B cell (primary cell): ENCODE measurements at regions not wholly inside any gene's neighbourhood (a gene's known extent, or its start where the extent isn't known, plus 50 kb on each side); places are given as distances from the start of the nearest gene placed in this dataset.

Experiments used
- ATAC-seq: fragments of 200-7000 bp; cut with Tn5 transposase; one replicate; pipeline ENCODE4 v1.10.0; 2021; ENCODE audit warnings: low read depth, mild to moderate bottlenecking, moderate number of reproducible peaks, moderate library complexity
- CTCF ChIA-PET: fragments of 350-600 bp; sonication (Branson Sonifier 250); formaldehyde crosslinking; loops from one replicate; lab custom pipeline; 2021; ENCODE audit warnings: antibody characterized with exemption, inconsistent platforms; lab: Charles Lee
- POLR2A ChIA-PET: fragments of 350-600 bp; sonication (Branson Sonifier 250); formaldehyde crosslinking; loops from one replicate; lab custom pipeline; 2021; ENCODE audit warnings: antibody characterized with exemption; lab: Charles Lee
- DNase-seq: peaks from one replicate; pipeline ENCODE4 v3.0.0; 2013
- H2AFZ ChIP-seq: 2 replicates; pipeline ENCODE4 v1.6.1; 2012; ENCODE audit warnings: mild to moderate bottlenecking, low read depth, low read length; ENCODE audit not compliant: insufficient read depth, poor library complexity, severe bottlenecking
- H3K27ac ChIP-seq, 2 donors: 1 replicate in 1 of 2; 2 replicates in 1 of 2; pipeline ENCODE4 v1.5.1; 2012 to 2013; ENCODE audit warnings: low read length in 2 of 2, mild to moderate bottlenecking in 2 of 2, moderate library complexity in 1 of 2
- H3K27me3 ChIP-seq, 4 experiments: fragments of 200-600 bp in 1 of 4; sonication (generic) in 1 of 4; replicated peaks in 1 of 4; 1 replicate in 2 of 4; 2 replicates in 2 of 4; pipeline versions ENCODE4 v1.6.1 to v1.7.0; 2013 to 2016; ENCODE audit warnings: low read length in 3 of 4, mild to moderate bottlenecking in 2 of 4, mixed read lengths in 1 of 4, moderate library complexity in 1 of 4; ENCODE audit not compliant: insufficient read depth in 4 of 4, control insufficient read depth in 3 of 4; ENCODE audit errors: control extremely low read depth in 1 of 4
- H3K36me3 ChIP-seq, 2 experiments: replicated peaks in 1 of 2; 1 replicate in 1 of 2; 2 replicates in 1 of 2; pipeline versions ENCODE4 v1.6.1 to v1.7.1; 2013; ENCODE audit warnings: low read length in 1 of 2; ENCODE audit not compliant: insufficient read depth in 2 of 2, control insufficient read depth in 1 of 2; ENCODE audit errors: control extremely low read depth in 1 of 2, extremely low read depth in 1 of 2
- H3K4me1 ChIP-seq, 2 donors: fragments of 200-600 bp in 1 of 2; sonication (generic) in 1 of 2; 1 replicate in 1 of 2; 2 replicates in 1 of 2; pipeline versions ENCODE4 v1.5.1 to v1.6.1; 2013 to 2017; ENCODE audit warnings: low read length in 2 of 2; ENCODE audit not compliant: control insufficient read depth in 2 of 2, insufficient read depth in 2 of 2
- H3K4me2 ChIP-seq: replicated peaks from 2 replicates; pipeline ENCODE3; 2012; ENCODE audit warnings: mild to moderate bottlenecking, low read depth, low read length; ENCODE audit not compliant: poor library complexity, severe bottlenecking
- H3K4me3 ChIP-seq, 5 experiments: fragments of 200-600 bp in 1 of 5; sonication (generic) in 1 of 5; 1 replicate in 3 of 5; 2 replicates in 2 of 5; pipeline versions ENCODE4 v1.5.1 to v1.7.0; 2011 to 2016; ENCODE audit warnings: low read length in 4 of 5, mild to moderate bottlenecking in 4 of 5, low read depth in 2 of 5, control low read depth in 1 of 5, moderate library complexity in 1 of 5; ENCODE audit not compliant: insufficient read depth in 1 of 5; ENCODE audit errors: control extremely low read depth in 1 of 5, extremely low read depth in 1 of 5
- H3K79me2 ChIP-seq: fragments of 200-600 bp; sonication (generic); one replicate; pipeline ENCODE4 v1.6.0; 2016; ENCODE audit warnings: low read length; ENCODE audit not compliant: control insufficient read depth, insufficient read depth
- H3K9ac ChIP-seq: fragments of 200-600 bp; sonication (generic); 2 replicates; pipeline ENCODE4 v1.6.1; 2017; ENCODE audit warnings: mild to moderate bottlenecking, low read length, moderate library complexity
- H3K9me3 ChIP-seq, 3 donors: one replicate each; pipeline versions ENCODE4 v1.6.1 to v1.7.1; 2013; ENCODE audit warnings: low read length in 2 of 3; ENCODE audit not compliant: control insufficient read depth in 2 of 3, insufficient read depth in 1 of 3; ENCODE audit errors: control extremely low read depth in 1 of 3
- H4K20me1 ChIP-seq: 2 replicates; pipeline ENCODE4 v1.6.0; 2012; ENCODE audit warnings: mild to moderate bottlenecking, low read length; ENCODE audit not compliant: insufficient read depth, control insufficient read depth, poor library complexity, severe bottlenecking
- H3K27ac Mint-ChIP-seq: one replicate; pipeline ENCODE4 v1.8.0; 2021; ENCODE audit warnings: mixed read lengths
- H3K27me3 Mint-ChIP-seq: one replicate; pipeline ENCODE4 v1.8.0; 2021; ENCODE audit warnings: mixed read lengths
- H3K4me1 Mint-ChIP-seq: one replicate; pipeline ENCODE4 v1.8.0; 2021; ENCODE audit warnings: mixed read lengths
- H3K4me3 Mint-ChIP-seq: one replicate; pipeline ENCODE4 v1.8.0; 2021; ENCODE audit warnings: mixed read lengths
- H3K9me3 Mint-ChIP-seq: one replicate; pipeline ENCODE4 v1.8.0; 2022; ENCODE audit warnings: mixed read lengths; ENCODE audit not compliant: insufficient read depth
- CTCF ChIP-seq: fragments of 200-600 bp; IDR thresholded peaks from one replicate; pipeline ENCODE4 v1.8.0; 2022; ENCODE audit warnings: antibody characterized with exemption, mild to moderate bottlenecking
- EZH2 ChIP-seq: IDR thresholded peaks from 2 replicates; pipeline ENCODE4 v1.6.1; 2012; ENCODE audit warnings: borderline replicate concordance, low read depth, mild to moderate bottlenecking, moderate library complexity, low read length; ENCODE audit not compliant: insufficient read depth, poor library complexity, severe bottlenecking
- WGBS: methylation state at CpG from one replicate; pipeline ENCODE4 v1.1.5; 2013; ENCODE audit warnings: missing lambda C conversion rate; ENCODE audit not compliant: insufficient coverage; 5-methylcytosine and 5-hydroxymethylcytosine counted together
- intact Hi-C: fragments of 100-400 bp; cut with micrococcal nuclease; formaldehyde crosslinking; loops from one replicate; pipeline ENCODE4 v1.10.0; 2022

- Mint-ChIP-seq H3K4me3 (no peak overlapping the region), H3K27me3 (peaks cover 1% of the 10 kb centered on the region), H3K9me3 (no peaks in the 10 kb centered on the region), H3K27ac (no peak overlapping the region), H3K4me1 (no peaks in the 10 kb centered on the region)
- H3K9me3 ChIP-seq = no peaks in the 10 kb centered on the region
- ATAC-seq (no peak), DNase-seq (no peak)
- H3K27ac ChIP-seq = no peak overlapping the region
- no CpG with 5 or more reads among the region's 2 CpGs for WGBS
- intact Hi-C loops = no loop called here
- no peak overlapping the region for H3K9ac ChIP-seq
- H3K27me3 ChIP-seq = no peaks in the 10 kb centered on the region
- ChIA-PET CTCF (no interaction called here), POLR2A (no interaction called here)
- H3K4me1 ChIP-seq = no peaks in the 10 kb centered on the region
- H3K79me2 ChIP-seq = no peaks in the 10 kb centered on the region
- H4K20me1 ChIP-seq = no peaks in the 10 kb centered on the region
- TF ChIP-seq CTCF (no peak), EZH2 (no peak)
- H3K36me3 ChIP-seq = no peaks in the 10 kb centered on the region
- no peak overlapping the region for H3K4me2 ChIP-seq
- H2AFZ ChIP-seq = no peak overlapping the region
- no peak overlapping the region for H3K4me3 ChIP-seq
These were observed 139.1 kb upstream of the ZNF366 start for GRCh38 chr5:72646246-72646866.

GRCh38 chr5:72645064-72645846 is 138.0 kb upstream of the ZNF366 start:
- WGBS = no CpG with 5 or more reads among the region's 6 CpGs
- POLR2A ChIA-PET = no interaction called here

More at GRCh38 chr5:72645064-72645846, 138.0 kb upstream of the ZNF366 start:
- no peaks in the 10 kb centered on the region for H3K9me3 Mint-ChIP-seq
- intact Hi-C loops = no loop called here
- H3K27ac Mint-ChIP-seq = no peak overlapping the region
- DNase-seq (no peak), ATAC-seq (no peak)
- no peaks in the 10 kb centered on the region for H3K27me3 Mint-ChIP-seq
- H3K4me3 Mint-ChIP-seq = no peak overlapping the region
- Histone ChIP-seq H3K9me3 (no peaks in the 10 kb centered on the region), H3K79me2 (no peaks in the 10 kb centered on the region), H3K4me3 (no peak overlapping the region), H3K36me3 (no peaks in the 10 kb centered on the region), H3K9ac (no peak overlapping the region), H3K27me3 (no peaks in the 10 kb centered on the region), H2AFZ (no peak overlapping the region), H4K20me1 (no peaks in the 10 kb centered on the region), H3K4me1 (no peaks in the 10 kb centered on the region), H3K4me2 (no peak overlapping the region), H3K27ac (no peak overlapping the region)
- CTCF ChIA-PET = no interaction called here
- no peak for TF ChIP-seq EZH2
- TF ChIP-seq CTCF = no peak
- H3K4me1 Mint-ChIP-seq = no peaks in the 10 kb centered on the region
